K562 (cell line): ENCODE measurements at regions not wholly inside any gene's neighbourhood (a gene's known extent, or its start where the extent isn't known, plus 50 kb on each side); places are given as distances from the start of the nearest gene placed in this dataset.

Experiments
- ATAC-seq: fragments of 200-7000 bp; cut with Tn5 transposase; 3 replicates; pipeline ENCODE4 v1.9.1; 2020; ENCODE audit warnings: moderate library complexity
- BruUV-seq: library from RNA; stranded (reverse); fragments of 400-500 nt; replicated peaks from 2 replicates; lab custom pipeline; 2021; lab: Mats Ljungman, UMichigan
- CTCF ChIA-PET: fragments of 300-600 bp; formaldehyde crosslinking; extraction: SDS; loops from one replicate; lab custom pipeline; 2021; ENCODE audit warnings: low intra/inter-chr PET ratio; lab: Yijun Ruan, JAX
- POLR2A ChIA-PET: fragments of 300-600, 350-650 bp; sonication (Branson Sonifier 250); formaldehyde crosslinking; extraction: SDS; loops from one replicate; lab custom pipeline; 2021; ENCODE audit warnings: antibody characterized with exemption, inconsistent platforms; lab: Yijun Ruan, JAX
- DNase-seq, 4 experiments: peaks; one replicate each; pipeline versions ENCODE4 v3.0.0 to v3.0.0-alpha.2; 2011 to 2018; ENCODE audit warnings: low spot score in 3 of 4, mixed read lengths in 3 of 4; ENCODE audit errors: extremely low read depth in 1 of 4
- FAIRE-seq: peaks from 2 replicates; lab custom pipeline; 2011; peaks lifted over from hg19 to GRCh38; lab: Jason Lieb, UNC
- H2AFZ ChIP-seq: 2 replicates; pipeline ENCODE4 v1.6.0; 2011; ENCODE audit warnings: low read depth, low read length, control low read depth, inconsistent platforms
- H3K27ac ChIP-seq: fragments of 200-600 bp; 3 replicates; pipeline ENCODE4 v1.8.0; 2011; ENCODE audit warnings: low read depth, mild to moderate bottlenecking, control low read depth, inconsistent platforms, low read length, moderate library complexity, mixed read lengths; ENCODE audit errors: extremely low read depth
- H3K27me3 ChIP-seq, 2 experiments: fragments of 300-600 bp in 1 of 2; 2 replicates in 1 of 2; 3 replicates in 1 of 2; pipeline versions ENCODE4 v1.6.0 to v1.8.0; 2011; ENCODE audit warnings: inconsistent platforms in 2 of 2, low read length in 2 of 2, mild to moderate bottlenecking in 1 of 2, mixed read lengths in 1 of 2, moderate library complexity in 1 of 2; ENCODE audit not compliant: control insufficient read depth in 2 of 2, insufficient read depth in 2 of 2
- H3K36me3 ChIP-seq: fragments of 300-600 bp; 3 replicates; pipeline ENCODE4 v1.8.0; 2011; ENCODE audit warnings: mild to moderate bottlenecking, low read length, inconsistent platforms; ENCODE audit not compliant: control insufficient read depth, insufficient read depth
- H3K4me1 ChIP-seq, 2 experiments: fragments of 200-600 bp in 1 of 2; replicated peaks in 1 of 2; 2 replicates in 1 of 2; 3 replicates in 1 of 2; pipeline versions ENCODE4 v1.5.1 to v1.8.0; 2011; ENCODE audit warnings: inconsistent platforms in 2 of 2, low read length in 2 of 2, mild to moderate bottlenecking in 1 of 2, mixed read lengths in 1 of 2, moderate library complexity in 1 of 2; ENCODE audit not compliant: control insufficient read depth in 2 of 2, insufficient read depth in 2 of 2
- H3K4me2 ChIP-seq: 2 replicates; pipeline ENCODE4 v1.6.1; 2011; ENCODE audit warnings: low read length, control low read depth, inconsistent platforms, mixed read lengths; ENCODE audit not compliant: insufficient read depth
- H3K4me3 ChIP-seq: fragments of 200-600 bp; sonication (generic), shearing (Covaris generic); 2 replicates; pipeline ENCODE4 v1.5.1; 2016; ENCODE audit warnings: control low read depth, inconsistent platforms
- H3K79me2 ChIP-seq: fragments of 200-600 bp; 3 replicates; pipeline ENCODE4 v1.8.0; 2011; ENCODE audit warnings: low read length, inconsistent platforms; ENCODE audit not compliant: control insufficient read depth, insufficient read depth
- H3K9ac ChIP-seq, 2 experiments: 2 replicates each; pipeline versions ENCODE4 v1.6.0 to v1.6.1; 2011; ENCODE audit warnings: low read depth in 2 of 2, low read length in 2 of 2, control low read depth in 1 of 2, inconsistent platforms in 1 of 2, mild to moderate bottlenecking in 1 of 2, mixed read lengths in 1 of 2; ENCODE audit not compliant: insufficient read depth in 1 of 2
- H3K9me1 ChIP-seq: one replicate; pipeline ENCODE4 v1.6.0; 2011; ENCODE audit warnings: inconsistent platforms, mild to moderate bottlenecking, low read length, moderate library complexity; ENCODE audit not compliant: control insufficient read depth, insufficient read depth
- H3K9me3 ChIP-seq: replicated peaks from 2 replicates; pipeline ENCODE4 v1.5.1; 2011; ENCODE audit warnings: low read depth, low read length, inconsistent platforms; ENCODE audit not compliant: control insufficient read depth, insufficient read depth
- H4K20me1 ChIP-seq: replicated peaks from 2 replicates; pipeline ENCODE4 v1.6.1; 2011; ENCODE audit warnings: low read length, inconsistent platforms, mixed read lengths; ENCODE audit not compliant: control insufficient read depth, insufficient read depth
- DACH1 ChIP-seq: fragments of 450-650 bp; IDR thresholded peaks from 2 replicates; pipeline ENCODE4 v1.6.1; 2018; ENCODE audit not compliant: partially characterized antibody
- ESRRB ChIP-seq: fragments of 250-450 bp; sonication (Bioruptor Pico); IDR thresholded peaks from 2 replicates; pipeline ENCODE4 v1.5.0; 2020; ENCODE audit warnings: mild to moderate bottlenecking, moderate library complexity, borderline replicate concordance
- FIP1L1 ChIP-seq: fragments of 200-400 bp; formaldehyde crosslinking; IDR thresholded peaks from 2 replicates; pipeline ENCODE4 v1.6.1; 2018; ENCODE audit warnings: mild to moderate bottlenecking, low read depth, low read length; ENCODE audit not compliant: poor library complexity, severe bottlenecking
- HES1 ChIP-seq: fragments of 450-650 bp; IDR thresholded peaks from 2 replicates; pipeline ENCODE4 v1.6.1; 2016; ENCODE audit warnings: low read depth, mild to moderate bottlenecking, moderate library complexity
- IRF1 ChIP-seq: sonication (generic); formaldehyde crosslinking; IDR thresholded peaks from 2 replicates; pipeline ENCODE4 v1.8.0; 2022; ENCODE audit warnings: missing genetic modification reagents, mild to moderate bottlenecking, borderline replicate concordance
- MCM7 ChIP-seq, 2 experiments: fragments of 450-650 bp; IDR thresholded peaks; 2 replicates each; pipeline ENCODE4 v1.6.1; 2016 to 2018
- MEF2D ChIP-seq: conservative IDR thresholded peaks from 2 replicates; pipeline ENCODE4 v1.6.1; 2016; ENCODE audit warnings: low read depth, missing genetic modification characterization, missing compliant biosample characterization
- MTA2 ChIP-seq: fragments of 450-650 bp; IDR thresholded peaks from 2 replicates; pipeline ENCODE4 v1.6.1; 2016; ENCODE audit warnings: low read depth
- POLR2G ChIP-seq: fragments of 200-400 bp; formaldehyde crosslinking; IDR thresholded peaks from 2 replicates; pipeline ENCODE4 v1.6.1; 2017; ENCODE audit warnings: low read depth, mild to moderate bottlenecking, antibody characterized with exemption, low read length, moderate library complexity
- POLR3G ChIP-seq: IDR thresholded peaks from 2 replicates; pipeline ENCODE4 v1.6.1; 2011; ENCODE audit not compliant: insufficient read length, insufficient replicate concordance; ENCODE audit errors: extremely low read depth
- SAFB2 ChIP-seq: fragments of 200-400 bp; formaldehyde crosslinking; IDR thresholded peaks from 2 replicates; pipeline ENCODE4 v1.6.1; 2018; ENCODE audit warnings: borderline replicate concordance, low read length, low read depth, moderate library complexity; ENCODE audit not compliant: severe bottlenecking
- STAT5B ChIP-seq: fragments of 250-450 bp; sonication (Bioruptor Pico); IDR thresholded peaks from 2 replicates; pipeline ENCODE4 v1.8.0; 2021; ENCODE audit warnings: mild to moderate bottlenecking, inconsistent platforms
- ZBTB17 ChIP-seq: fragments of 450-650 bp; formaldehyde crosslinking; IDR thresholded peaks from 2 replicates; pipeline ENCODE4 v1.4.0; 2020; ENCODE audit warnings: mild to moderate bottlenecking
- ZC3H11A ChIP-seq: IDR thresholded peaks from 2 replicates; pipeline ENCODE4 v1.6.1; 2012; ENCODE audit warnings: low read depth, low read length, improper control_type of control experiment
- ZNF124 ChIP-seq: sonication (generic); formaldehyde crosslinking; IDR thresholded peaks from 2 replicates; pipeline ENCODE4 v1.8.1; 2022; ENCODE audit warnings: missing genetic modification reagents
- ZNF695 ChIP-seq: fragments of 450-650 bp; formaldehyde crosslinking; IDR thresholded peaks from 2 replicates; pipeline ENCODE4 v1.4.0; 2020; ENCODE audit warnings: mild to moderate bottlenecking, moderate library complexity
- WGBS: fragments of 100-300 bp; shearing (Covaris generic); methylation state at CpG from one replicate; pipeline ENCODE4 v1.1.6; 2016; ENCODE audit warnings: low coverage, mixed read lengths; ENCODE audit not compliant: insufficient coverage; ENCODE audit errors: missing lambda C conversion rate; 5-methylcytosine and 5-hydroxymethylcytosine counted together
- in situ Hi-C: fragments of 300-500 bp; cut with MboI; formaldehyde crosslinking; loops from 4 replicates; pipeline ENCODE4 v1.15.0; 2018; ENCODE audit warnings: inconsistent platforms, mixed read lengths
- intact Hi-C: fragments of 100-400 bp; cut with micrococcal nuclease; formaldehyde crosslinking; loops from 2 replicates; pipeline ENCODE4 v1.14.2; 2022

GRCh38 chr5:93193431-93194347, 387.3 kb downstream of the NR2F1-AS1 start:
- H3K4me3 ChIP-seq, result no peak overlapping the region
- no peak for FAIRE-seq
- H3K36me3 ChIP-seq, result no peaks in the 10 kb centered on the region
- no peaks in the 10 kb centered on the region for H3K4me1 ChIP-seq
- no peak overlapping the region for H3K27ac ChIP-seq
- in situ Hi-C loops, result no loop called here
- H3K9me3 ChIP-seq, result no peaks in the 10 kb centered on the region; the same call in 1 of the 2 replicates
- H3K4me2 ChIP-seq, result no peak overlapping the region
- no peaks in the 10 kb centered on the region for H3K79me2 ChIP-seq
- no peaks in the 10 kb centered on the region for H3K27me3 ChIP-seq
- H3K9me1 ChIP-seq, result no peaks in the 10 kb centered on the region
- ChIA-PET POLR2A (no interaction called here), CTCF (no interaction called here)
- WGBS, result under 1% methylated on average over 7 of the region's 7 CpGs
- no peak for ATAC-seq
- H2AFZ ChIP-seq, result no peak overlapping the region
- TF ChIP-seq ZNF695 (no peak), SAFB2 (no peak), ZC3H11A (no peak), ESRRB (CRISPR knock-in tag) (no peak)
- H3K9ac ChIP-seq, result no peak overlapping the region
- BruUV-seq, result no TSS peak
- H4K20me1 ChIP-seq, result no peaks in the 10 kb centered on the region
- DNase-seq, result no peak
- intact Hi-C loops, result no loop called here

GRCh38 chr5:93192683-93193082, 388.3 kb downstream of the NR2F1-AS1 start:
- FAIRE-seq (no peak), ATAC-seq (no peak), DNase-seq (no peak)
- Histone ChIP-seq H3K4me2 (no peak overlapping the region), H3K36me3 (no peaks in the 10 kb centered on the region), H2AFZ (no peak overlapping the region), H4K20me1 (no peaks in the 10 kb centered on the region), H3K9ac (no peak overlapping the region), H3K9me1 (no peaks in the 10 kb centered on the region), H3K4me3 (no peak overlapping the region), H3K4me1 (no peaks in the 10 kb centered on the region), H3K9me3 (no peaks in the 10 kb centered on the region; the same call in 1 of the 2 replicates), H3K27ac (no peak overlapping the region), H3K79me2 (no peaks in the 10 kb centered on the region), H3K27me3 (no peaks in the 10 kb centered on the region)
- CTCF ChIA-PET, result no interaction called here
- in situ Hi-C loops, result no loop called here
- intact Hi-C loops, result no loop called here
- no TSS peak for BruUV-seq
- 0% methylated on average over 2 of the region's 2 CpGs for WGBS
- POLR2A ChIA-PET, result no interaction called here
- TF ChIP-seq ZBTB17 (CRISPR knock-in tag) (no peak), STAT5B (CRISPR knock-in tag) (no peak), DACH1 (no peak), MEF2D (tag) (no peak), ZNF124 (no peak), HES1 (no peak), FIP1L1 (no peak), MTA2 (no peak), POLR3G (no peak), IRF1 (CRISPR knock-in tag) (no peak), POLR2G (no peak), MCM7 (IDR thresholded peaks at IDR 0.05) (no peak)
